MM.1S (cell line): ENCODE measurements at regions not wholly inside any gene's neighbourhood (a gene's known extent, or its start where the extent isn't known, plus 50 kb on each side); places are given as distances from the start of the nearest gene placed in this dataset.

Source experiments
- CTCF ChIP-seq: fragments of 300-600 bp; sonication (generic); IDR thresholded peaks from 2 replicates; pipeline ENCODE4 v1.5.1; 2016; ENCODE audit warnings: antibody characterized with exemption, low read length, mixed read lengths
- EZH2 ChIP-seq: fragments of 300-600 bp; sonication (generic); optimal IDR thresholded peaks from 2 replicates; pipeline ENCODE3; 2017; ENCODE audit warnings: low read depth, mild to moderate bottlenecking, antibody characterized with exemption, low read length, mixed read lengths
- EZH2phosphoT487 ChIP-seq: fragments of 300-600 bp; sonication (generic); IDR thresholded peaks from 2 replicates; pipeline ENCODE4 v1.6.1; 2018; ENCODE audit warnings: antibody characterized with exemption, low read length

GRCh38 chr11:26830757-26831156 is 108.9 kb upstream of the SLC5A12 start:
- TF ChIP-seq CTCF (no peak), EZH2phosphoT487 (no peak), EZH2 (no peak)
